ENCODE measurements at regions not wholly inside any gene's neighbourhood (a gene's known extent, or its start where the extent isn't known, plus 50 kb on each side); places are given as distances from the start of the nearest gene placed in this dataset.
"Not testable (repeated sequence)": the region's sequence is repeated elsewhere in the genome, so short reads cannot be mapped to it uniquely, and the experiment has no call there.

DNA sequence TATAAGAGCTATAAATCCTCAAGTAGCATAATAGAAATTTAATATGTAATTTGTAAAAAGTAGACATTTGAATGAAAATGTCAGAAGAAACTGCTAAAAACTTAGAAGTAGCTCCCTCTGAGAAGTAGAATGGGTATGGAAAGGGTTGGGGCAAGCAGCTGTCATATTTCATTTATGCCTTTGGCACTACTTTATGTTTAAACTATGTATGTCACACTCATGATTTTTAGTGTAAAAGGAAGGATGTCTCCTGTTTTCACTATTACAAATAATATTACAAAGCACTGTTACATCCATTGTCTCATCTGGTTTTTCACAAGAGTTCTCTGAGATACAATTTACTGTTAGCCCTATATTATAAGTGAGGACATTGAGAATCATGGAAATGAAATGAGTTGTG lies 96.3 kb upstream of the ZNF462 start:
- H3K36me3 ChIP-seq (ENCODE audit: control insufficient read depth, insufficient read depth, low read length), result no peaks in the 10 kb centered on the region
- no peak overlapping the region for H3K4me3 ChIP-seq (ENCODE audit: low read length)
- no peak for DNase-seq
- no peaks in the 10 kb centered on the region for H3K9me3 ChIP-seq (replicated peaks; ENCODE audit: control insufficient read depth, low read depth, low read length)
- H3K27me3 ChIP-seq (ENCODE audit: control insufficient read depth, insufficient read depth, low read length), result no peaks in the 10 kb centered on the region
- no peak overlapping the region for H3K27ac ChIP-seq (ENCODE audit: low read length)
- H3K4me1 ChIP-seq (ENCODE audit: control insufficient read depth, insufficient read depth, low read length), result no peaks in the 10 kb centered on the region

- Histone ChIP-seq H3K4me1 (ENCODE audit: control insufficient read depth, insufficient read depth, low read length) (no peaks in the 10 kb centered on the region), H3K27me3 (ENCODE audit: control insufficient read depth, insufficient read depth, low read length) (no peaks in the 10 kb centered on the region), H3K4me3 (ENCODE audit: low read length) (no peak overlapping the region), H3K9me3 (replicated peaks; ENCODE audit: control insufficient read depth, low read depth, low read length) (no peaks in the 10 kb centered on the region), H3K27ac (ENCODE audit: low read length) (no peak overlapping the region), H3K36me3 (ENCODE audit: control insufficient read depth, insufficient read depth, low read length) (no peaks in the 10 kb centered on the region)
- no peak for DNase-seq
- 73% methylated on average over 3 of the region's 7 CpGs for WGBS (ENCODE audit: insufficient coverage)
These were observed 93.6 kb upstream of the ZNF462 start for GRCh38 chr9:106769331-106769730.

DNA sequence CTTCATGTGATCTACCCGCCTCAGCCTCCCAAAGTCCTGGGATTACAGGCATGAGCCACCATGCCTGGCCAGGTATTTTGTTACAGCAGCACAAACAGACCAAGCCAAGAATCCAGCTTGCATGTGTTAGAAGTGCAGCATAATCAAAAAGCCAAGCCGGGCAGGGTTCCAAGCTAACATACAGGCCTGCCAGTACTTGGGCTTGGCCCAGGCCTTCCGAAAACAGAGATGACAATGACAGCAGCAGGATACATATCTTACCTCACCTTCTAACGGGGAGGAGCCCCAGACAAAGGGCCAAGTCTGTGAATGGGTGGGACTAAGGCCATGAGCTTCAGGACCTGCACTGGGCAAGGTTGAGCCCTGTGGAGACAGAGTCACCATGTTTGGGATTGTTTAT lies 91.4 kb upstream of the ZNF462 start:
- Histone ChIP-seq H3K27me3 (ENCODE audit: control insufficient read depth, insufficient read depth, low read length) (no peaks in the 10 kb centered on the region), H3K36me3 (ENCODE audit: control insufficient read depth, insufficient read depth, low read length) (no peaks in the 10 kb centered on the region), H3K4me1 (ENCODE audit: control insufficient read depth, insufficient read depth, low read length) (no peaks in the 10 kb centered on the region), H3K9me3 (replicated peaks; ENCODE audit: control insufficient read depth, low read depth, low read length) (no peaks in the 10 kb centered on the region), H3K27ac (ENCODE audit: low read length) (no peak overlapping the region), H3K4me3 (ENCODE audit: low read length) (no peak overlapping the region)
- peak; percentile 47 for DNase-seq
- 50% methylated on average over 3 of the region's 4 CpGs for WGBS (ENCODE audit: insufficient coverage)

GRCh38 chr9:106772523-106773290 lies 90.3 kb upstream of the ZNF462 start:
- Histone ChIP-seq H3K4me3 (ENCODE audit: low read length) (no peak overlapping the region), H3K27me3 (ENCODE audit: control insufficient read depth, insufficient read depth, low read length) (no peaks in the 10 kb centered on the region), H3K27ac (ENCODE audit: low read length) (no peak overlapping the region), H3K9me3 (replicated peaks; ENCODE audit: control insufficient read depth, low read depth, low read length) (no peaks in the 10 kb centered on the region), H3K36me3 (ENCODE audit: control insufficient read depth, insufficient read depth, low read length) (no peaks in the 10 kb centered on the region), H3K4me1 (ENCODE audit: control insufficient read depth, insufficient read depth, low read length) (no peaks in the 10 kb centered on the region)
- peak; percentile 42 for DNase-seq
- WGBS (ENCODE audit: insufficient coverage), result 40% methylated on average over 1 of the region's 5 CpGs

DNA sequence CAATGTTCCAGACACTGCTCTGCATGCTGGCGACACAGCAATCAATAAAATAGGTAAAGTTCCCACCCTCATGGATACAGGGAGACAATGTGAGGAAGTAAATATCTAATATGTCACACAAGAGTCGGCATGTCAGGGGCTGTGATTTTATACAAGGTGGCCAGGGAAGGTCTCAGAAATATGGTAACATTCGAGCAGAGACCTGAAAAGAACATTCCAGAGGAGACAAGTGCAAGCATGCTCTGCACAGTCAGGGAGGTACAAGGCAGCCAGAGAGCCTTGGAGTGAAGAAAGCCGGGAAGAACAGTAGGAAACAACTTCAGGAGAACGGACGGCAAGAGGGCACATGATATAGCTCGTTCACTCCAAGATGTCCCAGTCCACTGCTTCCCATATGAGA lies 89.2 kb upstream of the ZNF462 start:
- Histone ChIP-seq H3K4me3 (ENCODE audit: low read length) (no peak overlapping the region), H3K36me3 (ENCODE audit: control insufficient read depth, insufficient read depth, low read length) (no peaks in the 10 kb centered on the region), H3K4me1 (ENCODE audit: control insufficient read depth, insufficient read depth, low read length) (no peaks in the 10 kb centered on the region), H3K9me3 (replicated peaks; ENCODE audit: control insufficient read depth, low read depth, low read length) (no peaks in the 10 kb centered on the region), H3K27me3 (ENCODE audit: control insufficient read depth, insufficient read depth, low read length) (no peaks in the 10 kb centered on the region), H3K27ac (ENCODE audit: low read length) (no peak overlapping the region)
- WGBS (ENCODE audit: insufficient coverage), result 62% methylated on average over 3 of the region's 7 CpGs
- DNase-seq, result no peak

DNA sequence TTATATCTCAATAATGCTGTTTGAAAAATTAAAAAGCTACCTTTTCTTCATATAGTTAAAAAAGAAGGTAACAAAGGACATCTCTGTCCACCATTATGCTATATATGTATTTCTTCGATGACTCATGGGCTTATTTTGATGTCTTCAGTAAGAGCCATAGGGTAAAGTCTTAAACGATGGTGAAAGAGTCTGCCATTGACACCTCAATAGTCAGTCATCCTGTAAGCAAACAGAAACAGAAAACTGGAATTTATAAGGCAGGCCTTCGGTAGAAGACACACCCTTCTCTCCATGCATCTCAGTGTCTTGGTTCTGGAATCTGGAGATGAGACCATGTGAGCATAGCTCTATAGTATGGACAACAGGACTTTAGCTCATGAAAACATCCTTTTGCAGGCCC lies 87.0 kb upstream of the ZNF462 start:
- no peak overlapping the region for H3K4me3 ChIP-seq (ENCODE audit: low read length)
- WGBS (ENCODE audit: insufficient coverage), result no CpG with 5 or more reads among the region's 3 CpGs

GRCh38 chr9:106779796-106780195 lies 83.2 kb upstream of the ZNF462 start:
- H3K27ac ChIP-seq (ENCODE audit: low read length), result no peak overlapping the region
- DNase-seq, result no peak
- no peaks in the 10 kb centered on the region for H3K4me1 ChIP-seq (ENCODE audit: control insufficient read depth, insufficient read depth, low read length)
- no peaks in the 10 kb centered on the region for H3K36me3 ChIP-seq (ENCODE audit: control insufficient read depth, insufficient read depth, low read length)
- H3K4me3 ChIP-seq (ENCODE audit: low read length), result no peak overlapping the region
- H3K27me3 ChIP-seq (ENCODE audit: control insufficient read depth, insufficient read depth, low read length), result no peaks in the 10 kb centered on the region
- H3K9me3 ChIP-seq (replicated peaks; ENCODE audit: control insufficient read depth, low read depth, low read length), result no peaks in the 10 kb centered on the region

More for the DNA sequence above, 87.0 kb upstream of the ZNF462 start:
- Histone ChIP-seq H3K27me3 (ENCODE audit: control insufficient read depth, insufficient read depth, low read length) (no peaks in the 10 kb centered on the region), H3K27ac (ENCODE audit: low read length) (no peak overlapping the region), H3K9me3 (replicated peaks; ENCODE audit: control insufficient read depth, low read depth, low read length) (no peaks in the 10 kb centered on the region), H3K36me3 (ENCODE audit: control insufficient read depth, insufficient read depth, low read length) (no peaks in the 10 kb centered on the region), H3K4me1 (ENCODE audit: control insufficient read depth, insufficient read depth, low read length) (no peaks in the 10 kb centered on the region)
- DNase-seq, result no peak

DNA sequence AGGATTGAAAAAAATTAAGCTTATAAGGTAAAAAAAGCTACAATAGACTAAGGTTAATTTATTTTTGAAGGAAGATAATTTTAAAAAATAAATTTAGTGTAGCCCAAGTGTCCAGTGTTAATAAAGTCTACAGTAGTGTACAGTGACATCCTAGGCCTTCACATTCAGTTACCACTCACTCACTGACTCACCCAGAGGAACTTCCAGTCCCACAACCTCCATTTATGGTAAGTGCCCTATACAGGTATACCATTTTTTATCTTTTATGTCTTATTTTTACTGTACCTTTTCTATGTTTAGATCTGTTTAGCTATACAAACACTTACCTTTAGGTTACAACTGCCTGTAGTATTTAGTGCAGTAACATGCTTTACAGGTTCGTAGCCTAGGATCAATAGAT lies 79.8 kb upstream of the ZNF462 start:
- H3K4me1 ChIP-seq (ENCODE audit: control insufficient read depth, insufficient read depth, low read length), result no peaks in the 10 kb centered on the region
- DNase-seq, result no peak
- no peak overlapping the region for H3K4me3 ChIP-seq (ENCODE audit: low read length)
- H3K27me3 ChIP-seq (ENCODE audit: control insufficient read depth, insufficient read depth, low read length), result no peaks in the 10 kb centered on the region
- H3K27ac ChIP-seq (ENCODE audit: low read length), result no peak overlapping the region
- H3K36me3 ChIP-seq (ENCODE audit: control insufficient read depth, insufficient read depth, low read length), result no peaks in the 10 kb centered on the region
- WGBS (ENCODE audit: insufficient coverage), result no CpG with 5 or more reads among the region's 1 CpG
- no peaks in the 10 kb centered on the region for H3K9me3 ChIP-seq (replicated peaks; ENCODE audit: control insufficient read depth, low read depth, low read length)

DNA sequence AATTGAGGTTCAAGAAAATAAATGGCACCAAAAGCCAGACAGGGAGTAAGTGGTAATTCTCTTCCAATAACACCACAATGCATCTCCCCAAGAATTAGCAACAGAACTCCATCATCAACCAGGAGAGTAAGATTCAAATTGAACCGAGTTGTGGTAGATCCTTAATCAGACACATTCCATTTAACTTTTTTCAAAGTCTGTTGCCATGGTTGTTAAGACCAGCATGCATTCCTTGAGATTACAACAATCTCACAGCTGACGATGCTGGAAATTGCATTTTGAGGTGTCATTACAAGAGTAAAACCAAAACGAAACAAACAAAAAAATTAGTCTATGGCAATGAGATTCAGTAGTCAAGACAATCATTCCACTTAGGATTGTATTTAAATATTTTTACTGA lies 78.9 kb upstream of the ZNF462 start:
- H3K4me3 ChIP-seq (ENCODE audit: low read length), result no peak overlapping the region
- no peak for DNase-seq
- no CpG with 5 or more reads among the region's 3 CpGs for WGBS (ENCODE audit: insufficient coverage)
- no peaks in the 10 kb centered on the region for H3K9me3 ChIP-seq (replicated peaks; ENCODE audit: control insufficient read depth, low read depth, low read length)
- no peaks in the 10 kb centered on the region for H3K36me3 ChIP-seq (ENCODE audit: control insufficient read depth, insufficient read depth, low read length)
- no peaks in the 10 kb centered on the region for H3K27me3 ChIP-seq (ENCODE audit: control insufficient read depth, insufficient read depth, low read length)
- no peak overlapping the region for H3K27ac ChIP-seq (ENCODE audit: low read length)
- H3K4me1 ChIP-seq (ENCODE audit: control insufficient read depth, insufficient read depth, low read length), result no peaks in the 10 kb centered on the region

- 93% methylated on average over 3 of the region's 3 CpGs for WGBS (ENCODE audit: insufficient coverage)
- Histone ChIP-seq H3K36me3 (ENCODE audit: control insufficient read depth, insufficient read depth, low read length) (no peaks in the 10 kb centered on the region), H3K4me1 (ENCODE audit: control insufficient read depth, insufficient read depth, low read length) (no peaks in the 10 kb centered on the region), H3K27me3 (ENCODE audit: control insufficient read depth, insufficient read depth, low read length) (no peaks in the 10 kb centered on the region), H3K27ac (ENCODE audit: low read length) (no peak overlapping the region), H3K4me3 (ENCODE audit: low read length) (no peak overlapping the region), H3K9me3 (replicated peaks; ENCODE audit: control insufficient read depth, low read depth, low read length) (no peaks in the 10 kb centered on the region)
- DNase-seq, result no peak
These were observed 77.8 kb upstream of the ZNF462 start for GRCh38 chr9:106785200-106785599.

GRCh38 chr9:106788021-106788420 lies 74.9 kb upstream of the ZNF462 start:
- not testable (repeated sequence) for H3K27me3 ChIP-seq (ENCODE audit: control insufficient read depth, insufficient read depth, low read length); H3K9me3 ChIP-seq (replicated peaks; ENCODE audit: control insufficient read depth, low read depth, low read length); H3K27ac ChIP-seq (ENCODE audit: low read length); H3K4me1 ChIP-seq (ENCODE audit: control insufficient read depth, insufficient read depth, low read length); DNase-seq; H3K4me3 ChIP-seq (ENCODE audit: low read length); H3K36me3 ChIP-seq (ENCODE audit: control insufficient read depth, insufficient read depth, low read length)
- 0% methylated on average over 1 of the region's 2 CpGs for WGBS (ENCODE audit: insufficient coverage)

All from muscle of leg (tissue), 3 donors.